AG09319 (cell line): ENCODE measurements at regions not wholly inside any gene's neighbourhood (a gene's known extent, or its start where the extent isn't known, plus 50 kb on each side); places are given as distances from the start of the nearest gene placed in this dataset.

Experiments
- DNase-seq: peaks from one replicate; pipeline ENCODE4 v3.0.0-alpha.2; 2010; ENCODE audit warnings: low read depth; ENCODE audit errors: extremely low read depth
- CTCF ChIP-seq: IDR thresholded peaks from 2 replicates; pipeline ENCODE4 v1.5.1; 2011; ENCODE audit warnings: low read depth, mild to moderate bottlenecking, inconsistent platforms, low read length, moderate library complexity

- peak; percentile 77 for TF ChIP-seq CTCF
- DNase-seq: no peak
These were observed 50.6 kb upstream of the UQCRFS1 start for GRCh38 chr19:29263305-29264135.

GRCh38 chr19:29264897-29265296, 51.9 kb upstream of the UQCRFS1 start:
- DNase-seq: no peak
- TF ChIP-seq CTCF: no peak

- TF ChIP-seq CTCF: no peak
- DNase-seq: no peak
These were observed 52.5 kb upstream of the UQCRFS1 start for GRCh38 chr19:29265436-29265835.

- TF ChIP-seq CTCF: no peak
- DNase-seq: no peak
These were observed 53.0 kb upstream of the UQCRFS1 start for GRCh38 chr19:29266001-29266400.

- no peak for TF ChIP-seq CTCF
- no peak for DNase-seq
These were observed 53.7 kb upstream of the UQCRFS1 start for GRCh38 chr19:29266603-29267002.

GRCh38 chr19:29267701-29268100, 54.8 kb upstream of the UQCRFS1 start:
- DNase-seq: no peak
- no peak for TF ChIP-seq CTCF

GRCh38 chr19:29268103-29268502, 55.2 kb upstream of the UQCRFS1 start:
- no peak for TF ChIP-seq CTCF
- no peak for DNase-seq
